Vagina (tissue), 2 donors: ENCODE measurements at regions not wholly inside any gene's neighbourhood (a gene's known extent, or its start where the extent isn't known, plus 50 kb on each side); places are given as distances from the start of the nearest gene placed in this dataset.

Experiments used
- DNase-seq, 2 donors: peaks; one replicate each; pipeline ENCODE4 v3.0.0-alpha.2; 2017; ENCODE audit errors: extremely low spot score in 2 of 2
- H3K27ac ChIP-seq: fragments of 200-600 bp; sonication (generic); one replicate; pipeline ENCODE4 v1.5.1; 2019
- H3K27me3 ChIP-seq: fragments of 200-600 bp; sonication (generic); one replicate; pipeline ENCODE4 v1.5.1; 2019
- H3K36me3 ChIP-seq, 2 donors: fragments of 200-600 bp; sonication (generic); one replicate each; pipeline ENCODE4 v1.5.1; 2017 to 2019
- H3K4me1 ChIP-seq: fragments of 200-600 bp; sonication (generic); one replicate; pipeline ENCODE4 v1.5.1; 2019
- H3K4me3 ChIP-seq, 2 donors: fragments of 200-600 bp; sonication (generic); 1 replicate in 1 of 2; 2 replicates in 1 of 2; pipeline ENCODE4 v1.5.1; 2016 to 2019
- H3K9me3 ChIP-seq: fragments of 200-600 bp; sonication (generic); one replicate; pipeline ENCODE4 v1.5.1; 2019
- CTCF ChIP-seq, 3 experiments: fragments of 450-650 bp in 2 of 3; fragments of 200-600 bp in 1 of 3; sonication (generic) in 1 of 3; IDR thresholded peaks; one replicate each; pipeline ENCODE4 v1.5.1; 2017 to 2019; ENCODE audit warnings: antibody characterized with exemption in 3 of 3, mild to moderate bottlenecking in 2 of 3, moderate library complexity in 2 of 3
- POLR2A ChIP-seq, 2 donors: fragments of 450-650 bp; IDR thresholded peaks; one replicate each; pipeline ENCODE4 v1.6.1; 2017; ENCODE audit warnings: antibody characterized with exemption in 2 of 2, mild to moderate bottlenecking in 2 of 2, moderate library complexity in 2 of 2
- POLR2AphosphoS5 ChIP-seq, 2 donors: sonication (generic); formaldehyde crosslinking; IDR thresholded peaks; one replicate each; pipeline ENCODE4 v1.9.0; 2017; ENCODE audit warnings: antibody characterized with exemption in 2 of 2, mild to moderate bottlenecking in 2 of 2, low read depth in 1 of 2; ENCODE audit not compliant: insufficient read depth in 1 of 2
- intact Hi-C: fragments of 100-400 bp; cut with DNase I; formaldehyde crosslinking; loops from one replicate; pipeline ENCODE4 v1.15.1; 2023

DNA sequence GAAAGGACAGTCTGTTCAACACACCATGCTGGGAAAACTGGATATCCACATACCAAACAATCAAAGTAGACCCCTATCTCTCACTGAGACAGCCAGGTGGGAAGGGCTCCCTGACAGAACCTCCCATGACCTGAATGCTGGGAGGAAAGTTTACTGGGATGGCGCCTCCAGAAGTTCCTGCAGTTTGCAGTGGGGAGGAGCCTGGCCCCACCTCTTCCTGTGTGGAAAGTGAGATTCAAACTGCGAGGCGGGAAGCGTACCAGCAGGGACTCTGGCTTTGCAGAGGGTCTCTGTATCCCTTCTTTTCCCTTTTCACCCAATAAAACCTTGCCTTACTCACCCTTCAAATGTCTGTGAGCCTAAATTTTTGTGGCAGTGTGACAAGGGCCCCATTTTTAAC, 190.7 kb downstream of the HHIPL2 start:
- Histone ChIP-seq H3K27ac (no peak overlapping the region), H3K9me3 (no peaks in the 10 kb centered on the region), H3K4me3 (no peak overlapping the region), H3K27me3 (no peaks in the 10 kb centered on the region), H3K4me1 (no peaks in the 10 kb centered on the region), H3K36me3 (no peaks in the 10 kb centered on the region)
- TF ChIP-seq CTCF (IDR thresholded peaks at IDR 0.05) (no peak), POLR2A (IDR thresholded peaks at IDR 0.05) (no peak), POLR2AphosphoS5 (IDR thresholded peaks at IDR 0.05; ENCODE audit: insufficient read depth in 1 of 2, low read depth in 1 of 2) (no peak)
- intact Hi-C loops: no loop called here
- no peak for DNase-seq

DNA sequence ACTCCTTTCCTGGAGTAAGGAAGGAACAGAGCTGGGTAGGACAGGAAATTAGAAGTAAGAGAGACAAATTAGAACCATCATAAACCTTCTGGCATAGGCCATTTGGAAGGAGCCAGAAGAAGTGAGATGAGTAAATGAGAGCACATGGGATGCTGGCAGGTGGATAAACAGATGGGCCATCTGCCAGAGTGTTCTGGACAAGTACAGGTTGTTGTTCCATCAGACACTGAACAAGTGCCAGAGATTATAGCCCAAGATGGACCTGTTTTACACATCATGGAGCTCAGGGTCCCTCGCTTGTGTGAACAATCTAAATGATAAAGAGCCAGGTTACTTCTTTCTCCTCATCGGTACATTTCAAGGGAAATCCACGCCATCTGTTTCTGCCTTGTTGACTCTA, 200.3 kb downstream of the HHIPL2 start:
- TF ChIP-seq CTCF (IDR thresholded peaks at IDR 0.05) (no peak), POLR2A (IDR thresholded peaks at IDR 0.05) (no peak), POLR2AphosphoS5 (IDR thresholded peaks at IDR 0.05; ENCODE audit: insufficient read depth in 1 of 2, low read depth in 1 of 2) (no peak)
- DNase-seq: no peak
- no peaks in the 10 kb centered on the region for H3K27me3 ChIP-seq

DNA sequence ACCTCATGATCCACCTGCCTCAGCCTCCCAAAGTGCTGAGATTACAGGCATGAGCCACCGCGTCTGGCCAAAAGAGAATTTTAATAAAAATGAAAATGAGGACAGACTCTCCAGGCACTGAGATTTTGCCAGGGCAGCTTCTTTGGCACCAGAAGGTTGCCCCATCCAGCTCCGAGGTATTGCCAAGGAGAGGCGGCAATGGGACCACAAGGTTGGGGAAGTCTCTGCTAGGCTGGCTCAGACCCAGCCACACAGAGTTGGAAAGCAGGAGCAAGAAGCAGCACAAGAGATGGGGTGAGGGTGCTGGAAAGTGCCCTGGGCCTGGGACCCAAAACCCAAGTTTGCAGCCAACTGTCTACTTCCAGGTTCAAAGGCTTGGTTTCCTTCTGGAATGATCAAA, 200.9 kb downstream of the HHIPL2 start:
- no peak for TF ChIP-seq POLR2A (IDR thresholded peaks at IDR 0.05)
- TF ChIP-seq POLR2AphosphoS5 (IDR thresholded peaks at IDR 0.05; ENCODE audit: insufficient read depth in 1 of 2, low read depth in 1 of 2): no peak
- TF ChIP-seq CTCF (IDR thresholded peaks at IDR 0.05): no peak
- no peak overlapping the region for H3K27ac ChIP-seq
- no peak overlapping the region for H3K4me3 ChIP-seq
- H3K4me1 ChIP-seq: no peaks in the 10 kb centered on the region
- no peaks in the 10 kb centered on the region for H3K27me3 ChIP-seq
- intact Hi-C loops: no loop called here
- no peaks in the 10 kb centered on the region for H3K36me3 ChIP-seq
- no peak for DNase-seq
- H3K9me3 ChIP-seq: no peaks in the 10 kb centered on the region

More for the DNA sequence above, 200.3 kb downstream of the HHIPL2 start:
- Histone ChIP-seq H3K4me3 (no peak overlapping the region), H3K4me1 (no peaks in the 10 kb centered on the region), H3K9me3 (no peaks in the 10 kb centered on the region), H3K27ac (no peak overlapping the region), H3K36me3 (no peaks in the 10 kb centered on the region)
- intact Hi-C loops: no loop called here

DNA sequence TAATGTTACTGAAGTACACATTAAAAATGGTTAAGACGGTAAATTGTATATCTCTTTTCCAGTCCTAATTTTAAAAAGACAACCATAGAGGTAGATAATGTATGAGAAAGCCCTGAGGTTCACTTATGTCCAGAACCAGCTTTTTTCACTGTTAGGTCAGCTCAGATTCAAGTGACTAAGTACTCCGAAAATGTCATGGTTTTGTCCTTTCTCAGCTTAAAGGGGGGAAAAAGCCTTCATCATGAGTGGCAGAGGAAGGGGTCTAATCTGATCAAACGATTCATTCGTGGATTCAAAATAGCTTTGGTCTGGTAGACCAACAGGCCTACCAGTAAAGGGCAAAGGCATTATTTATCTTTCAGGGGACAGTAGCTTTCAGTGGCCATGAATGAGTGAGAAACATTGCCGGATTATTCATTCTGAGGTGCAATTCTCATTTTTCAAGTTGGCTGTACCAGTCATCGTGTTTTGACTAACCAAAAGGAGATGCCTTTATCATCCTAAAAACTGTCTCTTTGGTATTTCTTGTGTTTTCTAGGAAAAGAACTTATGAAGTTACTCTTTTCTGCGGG, 208.4 kb downstream of the HHIPL2 start:
- intact Hi-C loops: no loop called here
- H3K4me1 ChIP-seq: no peaks in the 10 kb centered on the region
- TF ChIP-seq CTCF (IDR thresholded peaks at IDR 0.05): no peak
- TF ChIP-seq POLR2A (IDR thresholded peaks at IDR 0.05): no peak
- TF ChIP-seq POLR2AphosphoS5 (IDR thresholded peaks at IDR 0.05; ENCODE audit: insufficient read depth in 1 of 2, low read depth in 1 of 2): no peak
- H3K27ac ChIP-seq: no peak overlapping the region
- no peaks in the 10 kb centered on the region for H3K9me3 ChIP-seq
- H3K36me3 ChIP-seq: no peaks in the 10 kb centered on the region
- DNase-seq: no peak
- H3K27me3 ChIP-seq: no peaks in the 10 kb centered on the region
- H3K4me3 ChIP-seq: no peak overlapping the region

DNA sequence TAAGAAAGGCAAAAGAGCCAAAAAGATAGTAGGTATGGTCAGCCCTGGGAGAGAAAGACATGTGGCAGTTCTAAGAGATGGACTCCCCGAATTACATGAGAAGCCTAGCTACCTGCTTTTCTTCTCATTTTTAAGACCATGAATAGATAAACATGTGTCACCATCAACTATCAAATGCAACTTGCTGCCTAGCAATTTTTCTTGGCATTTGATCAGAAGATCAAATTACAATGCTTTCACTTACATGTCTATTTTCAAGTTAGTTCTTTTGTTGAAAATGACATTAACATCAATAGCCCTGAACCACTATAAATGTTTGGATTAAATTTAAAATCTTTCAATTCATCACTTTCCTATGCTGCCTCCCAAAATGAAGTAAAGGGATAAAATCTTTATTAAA, 212.3 kb downstream of the HHIPL2 start:
- Histone ChIP-seq H3K4me1 (no peaks in the 10 kb centered on the region), H3K4me3 (no peak overlapping the region), H3K36me3 (no peaks in the 10 kb centered on the region), H3K9me3 (no peaks in the 10 kb centered on the region), H3K27ac (no peak overlapping the region), H3K27me3 (no peaks in the 10 kb centered on the region)
- intact Hi-C loops: no loop called here
- no peak for DNase-seq
- TF ChIP-seq CTCF (IDR thresholded peaks at IDR 0.05) (no peak), POLR2A (IDR thresholded peaks at IDR 0.05) (no peak), POLR2AphosphoS5 (IDR thresholded peaks at IDR 0.05; ENCODE audit: insufficient read depth in 1 of 2, low read depth in 1 of 2) (no peak)
